IMR-90 (cell line): ENCODE measurements at regions not wholly inside any gene's neighbourhood (a gene's known extent, or its start where the extent isn't known, plus 50 kb on each side); places are given as distances from the start of the nearest gene placed in this dataset.

Source experiments
- ATAC-seq: fragments of 200-7000 bp; cut with Tn5 transposase; 2 replicates; pipeline ENCODE4 v1.9.1; 2020; ENCODE audit warnings: low read depth, mild to moderate bottlenecking, moderate library complexity
- BruUV-seq: library from RNA; stranded (reverse); fragments of 400-500 nt; replicated peaks from 2 replicates; lab custom pipeline; 2021; lab: Mats Ljungman, UMichigan
- CTCF ChIA-PET: fragments of 300-600 bp; formaldehyde crosslinking; extraction: SDS; loops from one replicate; lab custom pipeline; 2021; ENCODE audit warnings: antibody characterized with exemption; lab: Yijun Ruan, JAX
- POLR2A ChIA-PET: fragments of 300-600 bp; sonication (Branson Sonifier 250); formaldehyde crosslinking; loops from one replicate; lab custom pipeline; 2022; ENCODE audit warnings: antibody characterized with exemption; ENCODE audit not compliant: unreplicated experiment; lab: Charles Lee
- DNase-seq: peaks from one replicate; pipeline ENCODE4 v3.0.0; 2013
- H2AFZ ChIP-seq: replicated peaks from 2 replicates; pipeline ENCODE3; 2013; ENCODE audit warnings: low read length, mild to moderate bottlenecking; ENCODE audit not compliant: poor library complexity
- H2AK5ac ChIP-seq: 2 replicates; pipeline ENCODE4 v1.6.1; 2013; ENCODE audit warnings: low read depth, low read length, inconsistent platforms
- H2AK9ac ChIP-seq: replicated peaks from 2 replicates; pipeline ENCODE3; 2013; ENCODE audit warnings: mild to moderate bottlenecking, low read depth, low read length, moderate library complexity; ENCODE audit not compliant: poor library complexity
- H2BK120ac ChIP-seq: 2 replicates; pipeline ENCODE4 v1.6.1; 2013; ENCODE audit warnings: low read depth, low read length, inconsistent platforms
- H2BK15ac ChIP-seq: 3 replicates; pipeline ENCODE4 v1.6.1; 2013; ENCODE audit warnings: low read depth, low read length, inconsistent platforms
- H2BK20ac ChIP-seq: 2 replicates; pipeline ENCODE4 v1.6.1; 2013; ENCODE audit warnings: low read depth, mild to moderate bottlenecking, inconsistent platforms, low read length, moderate library complexity
- H2BK5ac ChIP-seq: 2 replicates; pipeline ENCODE4 v1.6.1; 2013; ENCODE audit warnings: mild to moderate bottlenecking, low read depth, low read length, inconsistent platforms; ENCODE audit not compliant: poor library complexity, severe bottlenecking
- H3K14ac ChIP-seq: replicated peaks from 2 replicates; pipeline ENCODE4 v1.6.1; 2013; ENCODE audit warnings: low read depth, low read length, inconsistent platforms
- H3K18ac ChIP-seq: 2 replicates; pipeline ENCODE4 v1.6.1; 2013; ENCODE audit warnings: low read depth, low read length, control low read depth
- H3K23ac ChIP-seq: 2 replicates; pipeline ENCODE4 v1.6.1; 2013; ENCODE audit warnings: low read depth, low read length, inconsistent platforms
- H3K27ac ChIP-seq: 2 replicates; pipeline ENCODE4 v1.5.1; 2013; ENCODE audit warnings: mild to moderate bottlenecking, control low read depth, low read length; ENCODE audit not compliant: insufficient read depth
- H3K27me3 ChIP-seq: 2 replicates; pipeline ENCODE4 v1.6.1; 2013; ENCODE audit warnings: low read length; ENCODE audit not compliant: control insufficient read depth, insufficient read depth
- H3K36me3 ChIP-seq: 2 replicates; pipeline ENCODE4 v1.6.1; 2013; ENCODE audit warnings: low read length, mixed read lengths; ENCODE audit not compliant: control insufficient read depth, insufficient read depth
- H3K4ac ChIP-seq: 2 replicates; pipeline ENCODE4 v1.6.1; 2013; ENCODE audit warnings: low read depth, low read length, inconsistent platforms
- H3K4me1 ChIP-seq: 2 replicates; pipeline ENCODE4 v1.6.1; 2013; ENCODE audit warnings: low read length, mixed read lengths; ENCODE audit not compliant: control insufficient read depth, insufficient read depth
- H3K4me2 ChIP-seq: 2 replicates; pipeline ENCODE4 v1.6.1; 2013; ENCODE audit warnings: low read depth, mild to moderate bottlenecking, control low read depth, low read length, moderate library complexity
- H3K4me3 ChIP-seq: 2 replicates; pipeline ENCODE4 v1.5.1; 2013; ENCODE audit warnings: low read depth, mild to moderate bottlenecking, control low read depth, low read length, moderate library complexity; ENCODE audit not compliant: insufficient read depth
- H3K56ac ChIP-seq: 2 replicates; pipeline ENCODE4 v1.6.1; 2013; ENCODE audit warnings: low read length, inconsistent platforms; ENCODE audit not compliant: insufficient read depth; ENCODE audit errors: extremely low read depth
- H3K79me1 ChIP-seq, 2 experiments: 2 replicates each; pipeline ENCODE4 v1.6.1; 2013; ENCODE audit warnings: low read length in 2 of 2, inconsistent platforms in 1 of 2, low read depth in 1 of 2
- H3K9ac ChIP-seq: 2 replicates; pipeline ENCODE4 v1.6.1; 2013; ENCODE audit warnings: low read depth, low read length, control low read depth
- H3K9me1 ChIP-seq: 2 replicates; pipeline ENCODE4 v1.6.1; 2013; ENCODE audit warnings: low read length, inconsistent platforms; ENCODE audit not compliant: insufficient read depth
- H3K9me3 ChIP-seq: 2 replicates; pipeline ENCODE4 v1.6.1; 2013; ENCODE audit warnings: low read length; ENCODE audit not compliant: control insufficient read depth, insufficient read depth
- H4K20me1 ChIP-seq: 2 replicates; pipeline ENCODE4 v1.6.1; 2013; ENCODE audit warnings: low read length, inconsistent platforms; ENCODE audit not compliant: insufficient read depth
- H4K5ac ChIP-seq: 2 replicates; pipeline ENCODE4 v1.6.1; 2013; ENCODE audit warnings: mild to moderate bottlenecking, low read depth, low read length, control low read depth
- H4K8ac ChIP-seq, 2 experiments: 2 replicates each; pipeline ENCODE4 v1.6.1; 2013; ENCODE audit warnings: low read depth in 2 of 2, low read length in 2 of 2, control low read depth in 1 of 2, inconsistent platforms in 1 of 2
- H4K91ac ChIP-seq: 2 replicates; pipeline ENCODE4 v1.6.1; 2013; ENCODE audit warnings: low read depth, low read length, inconsistent platforms; ENCODE audit not compliant: insufficient read depth
- MXI1 ChIP-seq: IDR thresholded peaks from 2 replicates; pipeline ENCODE4 v1.6.1; 2012; ENCODE audit warnings: low read depth, mild to moderate bottlenecking, low read length, moderate library complexity, borderline replicate concordance
- RAD21 ChIP-seq: IDR thresholded peaks from 2 replicates; pipeline ENCODE4 v1.6.1; 2012; ENCODE audit warnings: low read length, improper control_type of control experiment
- SMC3 ChIP-seq: fragments of 150-350 bp; IDR thresholded peaks from 2 replicates; pipeline ENCODE4 v1.6.1; 2016; ENCODE audit warnings: low read depth, mild to moderate bottlenecking, antibody characterized with exemption, low read length, moderate library complexity
- dilution Hi-C: fragments of 300-500 bp; cut with HindIII; formaldehyde crosslinking; loops from one replicate; pipeline ENCODE4 v1.14.3; 2018; ENCODE audit warnings: low sequenced_read_pairs; ENCODE audit not compliant: unreplicated experiment
- in situ Hi-C: fragments of 300-500 bp; cut with MboI; formaldehyde crosslinking; loops from 3 replicates; pipeline ENCODE4 v1.14.3; 2019; ENCODE audit warnings: low sequenced_read_pairs, inconsistent platforms, mixed read lengths
- intact Hi-C: fragments of 100-400 bp; cut with micrococcal nuclease; formaldehyde crosslinking; loops from 2 replicates; pipeline ENCODE4 v1.10.0; 2022

DNA sequence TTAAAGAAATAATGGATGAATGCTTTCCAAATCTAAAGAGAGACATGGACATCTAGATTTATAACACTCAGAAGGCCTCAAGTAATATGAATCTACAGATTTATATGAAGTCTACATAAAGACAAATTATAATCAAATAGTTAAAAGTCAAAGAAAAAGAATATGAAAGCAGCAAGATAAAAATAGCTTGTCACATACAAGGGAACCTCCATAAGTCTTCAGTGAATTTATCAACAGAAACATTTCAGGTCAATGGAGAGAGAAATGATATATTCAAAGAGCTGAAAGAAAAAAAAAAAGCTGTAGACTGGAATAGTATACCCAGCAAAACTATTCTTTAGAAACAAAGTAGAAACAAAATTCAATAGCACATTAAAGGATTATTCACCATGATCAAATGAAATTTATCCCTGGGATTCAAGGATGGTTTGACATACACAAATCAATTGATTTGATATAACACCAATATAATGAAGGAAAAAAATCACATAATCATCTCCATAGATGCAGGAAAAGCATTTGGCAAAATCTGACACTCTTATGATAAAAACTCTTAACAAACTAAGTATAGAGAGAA is 346.6 kb upstream of the PABPC4L start:
- H4K91ac ChIP-seq, result no peak overlapping the region
- DNase-seq (no peak), ATAC-seq (no peak)
- H3K4me1 ChIP-seq, result no peaks in the 10 kb centered on the region
- in situ Hi-C loops (no loop called here), intact Hi-C loops (no loop called here), dilution Hi-C loops (no loop called here)
- no peak overlapping the region for H3K56ac ChIP-seq
- no peak overlapping the region for H2AK9ac ChIP-seq
- H3K36me3 ChIP-seq, result no peaks in the 10 kb centered on the region
- no TSS peak for BruUV-seq
- H3K27ac ChIP-seq, result no peak overlapping the region
- H4K8ac ChIP-seq, result no peak overlapping the region
- peaks cover 6% of the 10 kb centered on the region for H3K9me3 ChIP-seq
- H2AK5ac ChIP-seq, result no peak overlapping the region
- no peak overlapping the region for H3K23ac ChIP-seq
- POLR2A ChIA-PET, result no interaction called here
- H2BK120ac ChIP-seq, result no peak overlapping the region
- no peak overlapping the region for H2BK20ac ChIP-seq
- no peaks in the 10 kb centered on the region for H3K27me3 ChIP-seq
- H2BK15ac ChIP-seq, result no peak overlapping the region
- no peak overlapping the region for H3K4ac ChIP-seq
- H2BK5ac ChIP-seq, result no peak overlapping the region
- H3K79me1 ChIP-seq, result no peaks in the 10 kb centered on the region
- TF ChIP-seq RAD21 (no peak), MXI1 (no peak), SMC3 (no peak)
- H3K4me3 ChIP-seq, result no peak overlapping the region
- H2AFZ ChIP-seq, result no peak overlapping the region
- no peaks in the 10 kb centered on the region for H4K20me1 ChIP-seq
- no peaks in the 10 kb centered on the region for H3K9me1 ChIP-seq
- H3K18ac ChIP-seq, result no peak overlapping the region
- CTCF ChIA-PET, result no interaction called here
- no peak overlapping the region for H3K4me2 ChIP-seq
- no peak overlapping the region for H4K5ac ChIP-seq
- H3K9ac ChIP-seq, result no peak overlapping the region
- H3K14ac ChIP-seq, result no peak overlapping the region
